Endothelial cell of umbilical vein (primary cell): ENCODE measurements at regions not wholly inside any gene's neighbourhood (a gene's known extent, or its start where the extent isn't known, plus 50 kb on each side); places are given as distances from the start of the nearest gene placed in this dataset.

Experiments
- BruUV-seq: library from RNA; stranded (reverse); fragments of 400-500 nt; replicated peaks from 2 replicates; lab custom pipeline; 2021; lab: Mats Ljungman, UMichigan
- CTCF ChIA-PET: fragments of 300-600, 350-600 bp; sonication (Branson Sonifier 250); formaldehyde crosslinking; loops from one replicate; lab custom pipeline; 2021; ENCODE audit warnings: antibody characterized with exemption, inconsistent platforms; lab: Charles Lee
- POLR2A ChIA-PET: fragments of 300-600, 350-600 bp; sonication (Branson Sonifier 250); formaldehyde crosslinking; loops from one replicate; lab custom pipeline; 2021; ENCODE audit warnings: antibody characterized with exemption, inconsistent platforms; lab: Charles Lee
- DNase-seq: peaks from one replicate; pipeline ENCODE4 v3.0.0-alpha.2; 2011; ENCODE audit warnings: low read depth, low spot score
- FAIRE-seq: peaks from 2 replicates; lab custom pipeline; 2011; peaks lifted over from hg19 to GRCh38; lab: Jason Lieb, UNC
- H2AFZ ChIP-seq: 2 replicates; pipeline ENCODE4 v1.6.0; 2012; ENCODE audit warnings: low read depth, low read length, control low read depth, inconsistent platforms
- H3K27ac ChIP-seq: 2 replicates; pipeline ENCODE4 v1.5.1; 2011; ENCODE audit warnings: low read depth, mild to moderate bottlenecking, control low read depth, low read length, moderate library complexity; ENCODE audit not compliant: insufficient read depth
- H3K27me3 ChIP-seq, 2 experiments: 2 replicates each; pipeline versions ENCODE4 v1.6.0 to v1.6.1; 2011; ENCODE audit warnings: low read length in 2 of 2, mixed read lengths in 1 of 2; ENCODE audit not compliant: control insufficient read depth in 2 of 2, insufficient read depth in 2 of 2
- H3K36me3 ChIP-seq, 2 experiments: 2 replicates in 1 of 2; 3 replicates in 1 of 2; pipeline ENCODE4 v1.5.1; 2011; ENCODE audit warnings: low read length in 2 of 2, mild to moderate bottlenecking in 1 of 2, moderate library complexity in 1 of 2; ENCODE audit not compliant: control insufficient read depth in 2 of 2, insufficient read depth in 2 of 2; ENCODE audit errors: extremely low read depth in 1 of 2
- H3K4me1 ChIP-seq: 3 replicates; pipeline ENCODE4 v1.5.1; 2011; ENCODE audit warnings: mild to moderate bottlenecking, low read length; ENCODE audit not compliant: control insufficient read depth, insufficient read depth; ENCODE audit errors: extremely low read depth
- H3K4me2 ChIP-seq: 2 replicates; pipeline ENCODE4 v1.6.1; 2011; ENCODE audit warnings: low read length, control low read depth, mixed read lengths; ENCODE audit not compliant: insufficient read depth
- H3K4me3 ChIP-seq, 3 experiments: fragments of 200-600 bp in 1 of 3; sonication (generic), shearing (Covaris generic) in 1 of 3; replicated peaks in 1 of 3; 2 replicates each; pipeline ENCODE4 v1.5.1; 2011 to 2016; ENCODE audit warnings: control low read depth in 3 of 3, low read length in 3 of 3, mild to moderate bottlenecking in 2 of 3, inconsistent platforms in 1 of 3, low read depth in 1 of 3, moderate library complexity in 1 of 3; ENCODE audit not compliant: insufficient read depth in 1 of 3
- H3K79me2 ChIP-seq: 2 replicates; pipeline ENCODE4 v1.6.0; 2012; ENCODE audit warnings: low read length, inconsistent platforms; ENCODE audit not compliant: control insufficient read depth, insufficient read depth
- H3K9ac ChIP-seq: replicated peaks from 2 replicates; pipeline ENCODE3; 2011; ENCODE audit warnings: low read length, control low read depth; ENCODE audit not compliant: insufficient read depth; ENCODE audit errors: extremely low read depth
- H3K9me1 ChIP-seq: replicated peaks from 3 replicates; pipeline ENCODE4 v1.6.0; 2011; ENCODE audit warnings: mild to moderate bottlenecking, low read length; ENCODE audit not compliant: control insufficient read depth, insufficient read depth; ENCODE audit errors: extremely low read depth
- H3K9me3 ChIP-seq: replicated peaks from 2 replicates; pipeline ENCODE4 v1.5.1; 2012; ENCODE audit warnings: low read length, inconsistent platforms; ENCODE audit not compliant: control insufficient read depth, insufficient read depth
- H4K20me1 ChIP-seq: replicated peaks from 2 replicates; pipeline ENCODE3; 2011; ENCODE audit warnings: mild to moderate bottlenecking, low read length; ENCODE audit not compliant: control insufficient read depth, insufficient read depth; ENCODE audit errors: extremely low read depth
- EZH2 ChIP-seq: IDR thresholded peaks from 2 replicates; pipeline ENCODE4 v1.6.1; 2012; ENCODE audit warnings: borderline replicate concordance, low read depth, mild to moderate bottlenecking, moderate library complexity, low read length, inconsistent platforms; ENCODE audit not compliant: severe bottlenecking
- FOS ChIP-seq: IDR thresholded peaks from 2 replicates; pipeline ENCODE4 v1.6.1; 2011; ENCODE audit warnings: mild to moderate bottlenecking, low read length, moderate library complexity, borderline replicate concordance; ENCODE audit not compliant: insufficient read depth
- POLR2AphosphoS5 ChIP-seq: IDR thresholded peaks from 2 replicates; pipeline ENCODE4 v1.6.1; 2012; ENCODE audit warnings: low read depth, mild to moderate bottlenecking, control low read depth, low read length, moderate library complexity; ENCODE audit not compliant: insufficient read depth
- dilution Hi-C: fragments of 300-500 bp; cut with MboI; formaldehyde crosslinking; loops from one replicate; pipeline ENCODE4 v1.15.0; 2019; ENCODE audit warnings: low sequenced_read_pairs; ENCODE audit not compliant: extremely low pct_ligation_motif_present
- intact Hi-C: fragments of 100-400 bp; cut with micrococcal nuclease; formaldehyde crosslinking; loops from one replicate; pipeline ENCODE4 v1.10.0; 2022

DNA sequence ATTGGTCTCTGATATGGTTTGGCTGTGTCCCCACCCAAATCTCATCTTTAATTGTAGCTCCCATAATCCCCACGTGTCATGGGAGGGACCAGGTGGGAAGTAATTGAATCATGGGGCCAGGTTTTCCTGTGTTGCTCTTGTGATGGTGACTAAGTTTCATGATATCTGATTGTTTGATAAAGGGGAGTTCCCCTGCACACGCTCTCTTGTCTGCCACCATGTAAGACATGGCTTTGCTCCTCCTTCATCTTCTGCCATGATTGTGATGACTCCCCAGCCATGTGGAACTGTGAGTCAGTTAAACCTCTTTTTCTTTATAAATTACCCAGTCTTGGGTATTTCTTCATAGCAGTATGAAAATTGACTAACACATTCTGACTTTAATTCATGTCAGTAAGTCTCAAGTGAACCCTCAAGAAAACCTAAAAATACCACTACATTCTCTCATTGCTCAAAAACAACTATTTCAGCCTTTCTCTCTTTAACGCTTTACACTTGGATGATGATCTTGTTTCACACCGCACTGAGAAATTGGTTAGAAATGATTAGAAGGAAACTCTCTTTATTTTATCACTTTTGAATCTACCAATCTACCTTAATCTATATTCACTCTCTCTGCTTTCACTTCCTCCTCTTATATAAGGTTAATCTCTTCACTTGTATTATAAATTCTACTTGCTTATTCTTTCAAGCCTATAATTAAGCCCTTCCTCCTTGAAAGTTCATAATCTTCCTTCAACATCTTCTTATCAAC lies 110.1 kb downstream of the GALR1 start:
- H3K27me3 ChIP-seq: no peaks in the 10 kb centered on the region
- no peaks in the 10 kb centered on the region for H3K9me1 ChIP-seq
- H3K27ac ChIP-seq: no peak overlapping the region
- H3K9ac ChIP-seq: no peak overlapping the region
- no peaks in the 10 kb centered on the region for H3K36me3 ChIP-seq
- intact Hi-C loops (no loop called here), dilution Hi-C loops (no loop called here)
- no peak overlapping the region for H2AFZ ChIP-seq
- FAIRE-seq (no peak), DNase-seq (no peak)
- POLR2A ChIA-PET: no interaction called here
- BruUV-seq: no TSS peak
- no peak overlapping the region for H3K4me2 ChIP-seq
- CTCF ChIA-PET: no interaction called here
- no peaks in the 10 kb centered on the region for H4K20me1 ChIP-seq
- H3K4me1 ChIP-seq: no peaks in the 10 kb centered on the region
- peaks cover 7% of the 10 kb centered on the region for H3K9me3 ChIP-seq
- TF ChIP-seq FOS (no peak), EZH2 (no peak)
- no peaks in the 10 kb centered on the region for H3K79me2 ChIP-seq
- no peak overlapping the region for H3K4me3 ChIP-seq

DNA sequence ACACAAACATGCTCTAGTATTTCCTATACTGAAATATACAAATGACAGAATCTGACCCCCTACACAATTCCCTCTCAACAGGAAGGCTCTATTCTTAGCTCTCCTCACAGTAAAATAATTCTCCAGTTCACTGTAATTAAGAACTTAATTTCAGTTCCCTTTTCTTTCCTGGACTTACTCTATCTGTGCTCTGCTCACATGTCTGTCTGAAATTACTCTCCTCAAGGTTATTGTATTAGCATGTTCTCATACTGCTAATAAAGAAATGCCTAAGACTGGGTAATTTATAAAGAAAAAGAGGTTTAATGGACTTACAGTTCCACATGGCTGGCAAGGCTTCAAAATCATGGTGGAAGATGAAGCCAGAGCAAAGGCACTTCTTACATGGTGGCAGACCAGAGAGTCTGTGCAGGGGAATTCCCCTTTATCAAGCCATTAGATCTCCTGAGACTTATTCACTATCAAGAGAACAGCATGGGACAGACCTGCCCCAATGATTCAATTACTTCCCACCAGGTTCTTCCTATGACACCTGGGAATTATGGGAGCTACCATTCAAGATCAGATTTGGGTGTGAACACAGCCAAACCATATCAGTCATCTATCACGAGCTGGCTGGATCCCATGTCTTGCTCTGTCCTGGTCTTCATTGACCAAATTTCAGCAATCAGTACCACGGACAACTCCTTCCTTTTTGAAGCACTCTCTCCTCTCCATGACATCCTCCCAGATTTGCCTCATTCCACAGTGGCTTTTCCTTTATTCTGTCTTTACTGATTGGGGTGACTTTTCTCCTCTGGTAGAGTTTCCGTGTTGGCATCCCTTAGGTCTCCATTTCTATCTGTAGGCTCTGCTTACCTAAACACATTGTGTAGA lies 110.9 kb downstream of the GALR1 start:
- ChIA-PET POLR2A (no interaction called here), CTCF (no interaction called here)
- H3K79me2 ChIP-seq: no peaks in the 10 kb centered on the region
- no peak for FAIRE-seq
- no peaks in the 10 kb centered on the region for H3K36me3 ChIP-seq
- DNase-seq: no peak
- H3K4me2 ChIP-seq: no peak overlapping the region
- H3K27ac ChIP-seq: no peak overlapping the region
- H3K4me1 ChIP-seq: no peaks in the 10 kb centered on the region
- TF ChIP-seq EZH2 (no peak), POLR2AphosphoS5 (no peak)
- intact Hi-C loops: no loop called here
- no peak overlapping the region for H3K4me3 ChIP-seq
- H3K9ac ChIP-seq: no peak overlapping the region
- no peak overlapping the region for H2AFZ ChIP-seq
- peaks cover 7% of the 10 kb centered on the region for H3K9me3 ChIP-seq
- H3K27me3 ChIP-seq: no peaks in the 10 kb centered on the region
- no peaks in the 10 kb centered on the region for H4K20me1 ChIP-seq
- no peaks in the 10 kb centered on the region for H3K9me1 ChIP-seq
- dilution Hi-C loops: no loop called here
- BruUV-seq: no TSS peak
